Neural progenitor cell (in vitro differentiated cells): ENCODE measurements at regions not wholly inside any gene's neighbourhood (a gene's known extent, or its start where the extent isn't known, plus 50 kb on each side); places are given as distances from the start of the nearest gene placed in this dataset.

Source experiments
- DNase-seq: peaks from one replicate; pipeline ENCODE4 v3.0.0-alpha.2; 2016; ENCODE audit warnings: low spot score
- H2AFZ ChIP-seq: fragments of 200-600 bp; sonication (generic); replicated peaks from 2 replicates; pipeline ENCODE4 v1.6.1; 2016; ENCODE audit warnings: antibody characterized with exemption
- H3F3A ChIP-seq: fragments of 200-600 bp; sonication (generic); 2 replicates; pipeline ENCODE4 v1.6.1; 2016; ENCODE audit warnings: antibody characterized with exemption, low read depth
- H3K27ac ChIP-seq: fragments of 200-600 bp; sonication (generic); 2 replicates; pipeline ENCODE4 v1.5.1; 2016; ENCODE audit warnings: mild to moderate bottlenecking
- H3K27me3 ChIP-seq: fragments of 200-600 bp; sonication (generic); 2 replicates; pipeline ENCODE4 v1.6.1; 2016; ENCODE audit warnings: mild to moderate bottlenecking, moderate library complexity
- H3K36me3 ChIP-seq: fragments of 200-600 bp; sonication (generic); 2 replicates; pipeline ENCODE4 v1.5.1; 2016
- H3K4me1 ChIP-seq: fragments of 200-600 bp; sonication (generic); 2 replicates; pipeline ENCODE4 v1.6.1; 2016; ENCODE audit warnings: mixed run types
- H3K4me2 ChIP-seq: fragments of 200-600 bp; sonication (generic); 2 replicates; pipeline ENCODE4 v1.6.1; 2016
- H3K4me3 ChIP-seq: fragments of 200-600 bp; sonication (generic); 2 replicates; pipeline ENCODE4 v1.5.1; 2016
- H3K79me2 ChIP-seq: fragments of 200-600 bp; sonication (generic); 2 replicates; pipeline ENCODE4 v1.6.1; 2016; ENCODE audit warnings: low read depth
- H3K9ac ChIP-seq: fragments of 200-600 bp; sonication (generic); 2 replicates; pipeline ENCODE4 v1.6.1; 2016
- H3K9me3 ChIP-seq: fragments of 200-600 bp; sonication (generic); 2 replicates; pipeline ENCODE4 v1.5.1; 2016; ENCODE audit warnings: low read depth
- H4K20me1 ChIP-seq: fragments of 200-600 bp; sonication (generic); 2 replicates; pipeline ENCODE4 v1.6.1; 2016; ENCODE audit warnings: low read depth
- H3K27ac Mint-ChIP-seq: 3 replicates; pipeline ENCODE4 v1.8.0; 2021; ENCODE audit warnings: mixed read lengths
- H3K27me3 Mint-ChIP-seq: 2 replicates; pipeline ENCODE4 v1.8.0; 2022; ENCODE audit warnings: low read depth, mild to moderate bottlenecking, inconsistent platforms, moderate library complexity, mixed read lengths; ENCODE audit not compliant: insufficient read depth
- H3K36me3 Mint-ChIP-seq: 3 replicates; pipeline ENCODE4 v1.8.0; 2021; ENCODE audit warnings: mixed read lengths
- H3K4me1 Mint-ChIP-seq: 3 replicates; pipeline ENCODE4 v1.8.0; 2021; ENCODE audit warnings: mixed read lengths
- H3K4me3 Mint-ChIP-seq: 3 replicates; pipeline ENCODE4 v1.8.0; 2021; ENCODE audit warnings: mild to moderate bottlenecking, moderate library complexity, mixed read lengths
- H3K9me3 Mint-ChIP-seq: 3 replicates; pipeline ENCODE4 v1.8.0; 2020; ENCODE audit warnings: mixed read lengths
- EZH2 ChIP-seq: fragments of 200-600 bp; sonication (generic); IDR thresholded peaks from 2 replicates; pipeline ENCODE4 v1.6.1; 2017; ENCODE audit warnings: antibody characterized with exemption, mild to moderate bottlenecking, moderate library complexity
- EZH2phosphoT487 ChIP-seq: fragments of 200-600 bp; sonication (generic); IDR thresholded peaks from 2 replicates; pipeline ENCODE4 v1.6.1; 2017; ENCODE audit warnings: antibody characterized with exemption
- TF ChIP-seq, protein P1 (sequence below): fragments of 200-600 bp; sonication (generic); IDR thresholded peaks from 2 replicates; pipeline ENCODE4 v1.5.1; 2017; ENCODE audit warnings: antibody characterized with exemption, mild to moderate bottlenecking

DNA sequence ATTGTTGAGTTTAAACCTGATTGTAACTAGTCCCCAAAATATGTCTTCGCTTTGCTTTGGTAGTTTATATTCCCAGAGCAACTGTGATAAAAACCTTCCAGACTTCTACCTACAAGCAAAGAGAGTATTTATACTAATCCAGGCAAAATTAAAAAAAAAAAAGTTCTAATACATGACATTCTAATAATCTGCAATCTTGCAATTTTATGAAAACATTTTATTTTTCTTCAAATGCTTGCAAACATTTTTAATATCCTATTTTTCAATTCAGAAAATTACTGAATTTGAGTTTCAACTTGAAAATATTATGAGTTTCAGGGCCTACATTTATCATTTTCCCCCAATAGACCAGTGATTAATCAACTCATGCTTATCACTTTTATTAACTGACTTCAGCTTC is 830.2 kb upstream of the KLHL1 start:
- Histone ChIP-seq H3K4me1 (no peaks in the 10 kb centered on the region), H3K4me2 (no peak overlapping the region), H3F3A (no peaks in the 10 kb centered on the region), H2AFZ (no peak overlapping the region), H3K4me3 (no peak overlapping the region), H4K20me1 (no peaks in the 10 kb centered on the region), H3K9ac (no peak overlapping the region), H3K36me3 (no peaks in the 10 kb centered on the region), H3K79me2 (no peaks in the 10 kb centered on the region), H3K27me3 (no peaks in the 10 kb centered on the region), H3K9me3 (no peaks in the 10 kb centered on the region), H3K27ac (no peak overlapping the region)
- no peak for DNase-seq
- no peaks in the 10 kb centered on the region for H3K4me1 Mint-ChIP-seq
- H3K36me3 Mint-ChIP-seq, result no peaks in the 10 kb centered on the region
- TF ChIP-seq, protein P1, sequence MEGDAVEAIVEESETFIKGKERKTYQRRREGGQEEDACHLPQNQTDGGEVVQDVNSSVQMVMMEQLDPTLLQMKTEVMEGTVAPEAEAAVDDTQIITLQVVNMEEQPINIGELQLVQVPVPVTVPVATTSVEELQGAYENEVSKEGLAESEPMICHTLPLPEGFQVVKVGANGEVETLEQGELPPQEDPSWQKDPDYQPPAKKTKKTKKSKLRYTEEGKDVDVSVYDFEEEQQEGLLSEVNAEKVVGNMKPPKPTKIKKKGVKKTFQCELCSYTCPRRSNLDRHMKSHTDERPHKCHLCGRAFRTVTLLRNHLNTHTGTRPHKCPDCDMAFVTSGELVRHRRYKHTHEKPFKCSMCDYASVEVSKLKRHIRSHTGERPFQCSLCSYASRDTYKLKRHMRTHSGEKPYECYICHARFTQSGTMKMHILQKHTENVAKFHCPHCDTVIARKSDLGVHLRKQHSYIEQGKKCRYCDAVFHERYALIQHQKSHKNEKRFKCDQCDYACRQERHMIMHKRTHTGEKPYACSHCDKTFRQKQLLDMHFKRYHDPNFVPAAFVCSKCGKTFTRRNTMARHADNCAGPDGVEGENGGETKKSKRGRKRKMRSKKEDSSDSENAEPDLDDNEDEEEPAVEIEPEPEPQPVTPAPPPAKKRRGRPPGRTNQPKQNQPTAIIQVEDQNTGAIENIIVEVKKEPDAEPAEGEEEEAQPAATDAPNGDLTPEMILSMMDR, result no peak
- no peak for TF ChIP-seq EZH2phosphoT487
- H3K27ac Mint-ChIP-seq, result no peak overlapping the region
- no peaks in the 10 kb centered on the region for H3K27me3 Mint-ChIP-seq
- H3K9me3 Mint-ChIP-seq, result no peaks in the 10 kb centered on the region
- H3K4me3 Mint-ChIP-seq, result no peak overlapping the region

DNA sequence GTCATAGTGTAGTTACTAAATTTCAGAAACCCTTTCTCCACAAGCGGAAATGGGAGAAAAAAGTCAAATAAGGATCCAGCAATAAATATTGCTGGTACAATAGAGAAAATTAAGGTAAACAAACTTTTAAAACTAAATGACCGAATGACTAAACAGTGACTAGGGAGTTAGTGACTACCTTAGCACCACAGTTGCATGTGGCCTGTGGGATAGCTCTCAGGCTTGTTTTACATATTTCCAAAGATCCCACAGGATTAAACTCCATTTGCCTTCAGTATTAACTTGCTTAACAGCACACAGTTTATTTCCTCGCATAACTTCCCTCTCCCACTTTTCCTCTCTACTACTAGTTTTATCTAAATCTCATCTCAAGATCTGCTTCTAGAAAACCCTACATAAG is 824.3 kb upstream of the KLHL1 start:
- no peak for DNase-seq
- Histone ChIP-seq H3K79me2 (no peaks in the 10 kb centered on the region), H3K36me3 (no peaks in the 10 kb centered on the region), H3K4me2 (no peak overlapping the region), H3K27me3 (no peaks in the 10 kb centered on the region), H3K9ac (no peak overlapping the region), H3F3A (no peaks in the 10 kb centered on the region), H3K4me3 (no peak overlapping the region), H4K20me1 (no peaks in the 10 kb centered on the region), H3K4me1 (no peaks in the 10 kb centered on the region), H3K27ac (no peak overlapping the region), H3K9me3 (no peaks in the 10 kb centered on the region), H2AFZ (no peak overlapping the region)
- Mint-ChIP-seq H3K27ac (no peak overlapping the region), H3K9me3 (no peaks in the 10 kb centered on the region), H3K4me1 (no peaks in the 10 kb centered on the region), H3K36me3 (no peaks in the 10 kb centered on the region), H3K27me3 (peaks cover 2% of the 10 kb centered on the region), H3K4me3 (no peak overlapping the region)
- TF ChIP-seq EZH2, result no peak
- TF ChIP-seq EZH2phosphoT487, result no peak
- TF ChIP-seq, protein P1, result no peak

DNA sequence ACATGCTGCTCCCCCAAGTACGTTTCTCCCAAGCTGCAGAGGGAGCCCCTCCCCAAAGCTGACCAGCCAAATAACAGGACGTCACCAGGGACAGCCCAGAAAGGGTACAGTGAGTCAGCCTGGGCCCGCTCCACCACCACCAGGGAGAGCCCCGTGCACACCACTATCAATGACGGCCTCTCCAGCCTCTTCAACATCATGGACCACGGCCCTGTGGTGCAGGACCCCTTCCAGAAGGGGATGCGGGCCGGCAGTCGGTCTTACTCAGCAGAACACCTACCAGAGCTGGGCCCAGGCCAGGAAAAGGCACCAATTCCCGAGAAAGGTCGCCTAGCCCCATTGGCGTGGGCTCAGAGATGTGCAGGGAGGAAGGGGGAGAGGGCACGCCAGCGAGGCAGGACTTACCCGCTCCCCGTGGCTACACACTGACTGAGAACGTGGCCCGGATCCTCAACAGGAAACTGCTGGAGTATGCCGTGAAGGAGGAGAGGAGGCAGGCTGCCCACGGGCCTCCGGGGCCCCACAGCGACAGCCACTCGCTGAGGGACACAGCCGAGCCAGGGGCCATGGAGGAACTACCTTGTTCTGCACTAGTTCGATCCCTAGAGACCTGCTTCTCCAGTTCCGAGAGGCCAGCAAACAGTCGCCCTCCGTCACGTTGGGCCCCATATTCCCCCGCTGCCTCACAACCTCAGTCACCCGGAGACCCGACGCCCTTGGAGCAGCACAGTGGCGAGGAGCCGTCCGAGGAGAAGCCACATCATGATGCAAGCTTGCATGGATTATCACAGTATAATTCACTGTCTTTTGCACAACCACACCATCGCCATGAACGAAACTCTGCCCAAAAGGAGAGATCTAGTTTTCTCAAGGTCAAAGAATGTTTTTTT is 815.9 kb upstream of the KLHL1 start:
- H3K9me3 ChIP-seq, result no peaks in the 10 kb centered on the region
- no peak overlapping the region for H3K4me3 ChIP-seq
- no peaks in the 10 kb centered on the region for H3K79me2 ChIP-seq
- no peaks in the 10 kb centered on the region for H3K4me1 Mint-ChIP-seq
- no peaks in the 10 kb centered on the region for H3K27me3 Mint-ChIP-seq
- TF ChIP-seq EZH2phosphoT487, result no peak
- TF ChIP-seq, protein P1, result no peak
- no peak for TF ChIP-seq EZH2
- no peaks in the 10 kb centered on the region for H3F3A ChIP-seq
- H3K4me2 ChIP-seq, result no peak overlapping the region
- no peak for DNase-seq
- H2AFZ ChIP-seq, result no peak overlapping the region
- H3K4me1 ChIP-seq, result no peaks in the 10 kb centered on the region
- no peaks in the 10 kb centered on the region for H3K36me3 ChIP-seq
- H3K9ac ChIP-seq, result no peak overlapping the region
- H3K27me3 ChIP-seq, result no peaks in the 10 kb centered on the region
- no peaks in the 10 kb centered on the region for H4K20me1 ChIP-seq
- H3K27ac Mint-ChIP-seq, result no peak overlapping the region
- no peaks in the 10 kb centered on the region for H3K9me3 Mint-ChIP-seq
- no peaks in the 10 kb centered on the region for H3K36me3 Mint-ChIP-seq
- no peak overlapping the region for H3K4me3 Mint-ChIP-seq
- no peak overlapping the region for H3K27ac ChIP-seq
